ENCODE measurements at regions not wholly inside any gene's neighbourhood (a gene's known extent, or its start where the extent isn't known, plus 50 kb on each side); places are given as distances from the start of the nearest gene placed in this dataset.
A peak's percentile ranks its signal among the peaks of the same experiment; 100 is the strongest.
"Not testable (repeated sequence)": the region's sequence is repeated elsewhere in the genome, so short reads cannot be mapped to it uniquely, and the experiment has no call there.

GRCh38 chr1:120465900-120466299 lies 51.1 kb downstream of the NBPF8 start:
- not testable (repeated sequence) for H3K27me3 Mint-ChIP-seq; H3K4me3 Mint-ChIP-seq; H3K9me3 Mint-ChIP-seq; H3K36me3 Mint-ChIP-seq (ENCODE audit: low read depth); H3K4me1 Mint-ChIP-seq (ENCODE audit: low read depth); DNase-seq
- peak overlapping the region; percentile 14 for H3K27ac Mint-ChIP-seq

GRCh38 chr1:120477663-120478062 lies 62.8 kb downstream of the NBPF8 start:
- not testable (repeated sequence) for H3K4me1 Mint-ChIP-seq (ENCODE audit: low read depth); H3K4me3 Mint-ChIP-seq; H3K27me3 Mint-ChIP-seq; H3K27ac Mint-ChIP-seq; DNase-seq; H3K9me3 Mint-ChIP-seq
- H3K36me3 Mint-ChIP-seq (ENCODE audit: low read depth) = peaks cover 18% of the 10 kb centered on the region

- not testable (repeated sequence) for DNase-seq; H3K4me3 Mint-ChIP-seq; H3K27ac Mint-ChIP-seq; H3K9me3 Mint-ChIP-seq; H3K4me1 Mint-ChIP-seq (ENCODE audit: low read depth); H3K27me3 Mint-ChIP-seq
- H3K36me3 Mint-ChIP-seq (ENCODE audit: low read depth) = peaks cover 21% of the 10 kb centered on the region
Measured at GRCh38 chr1:120478400-120478799, 63.6 kb downstream of the NBPF8 start.

GRCh38 chr1:120487542-120487941 lies 72.7 kb downstream of the NBPF8 start:
- H3K36me3 Mint-ChIP-seq (ENCODE audit: low read depth) = peaks cover 31% of the 10 kb centered on the region
- H3K27ac Mint-ChIP-seq; H3K4me3 Mint-ChIP-seq; H3K27me3 Mint-ChIP-seq; H3K9me3 Mint-ChIP-seq; H3K4me1 Mint-ChIP-seq (ENCODE audit: low read depth); DNase-seq: not testable (repeated sequence)

- not testable (repeated sequence) for H3K27me3 Mint-ChIP-seq; H3K4me1 Mint-ChIP-seq (ENCODE audit: low read depth); H3K4me3 Mint-ChIP-seq; DNase-seq; H3K27ac Mint-ChIP-seq; H3K9me3 Mint-ChIP-seq
- peaks cover 29% of the 10 kb centered on the region for H3K36me3 Mint-ChIP-seq (ENCODE audit: low read depth)
Measured at GRCh38 chr1:120489217-120489616, 74.4 kb downstream of the NBPF8 start.

GRCh38 chr1:120497145-120497544 lies 82.3 kb downstream of the NBPF8 start:
- not testable (repeated sequence) for H3K27me3 Mint-ChIP-seq, H3K9me3 Mint-ChIP-seq

GRCh38 chr1:120503284-120503683 lies 88.4 kb downstream of the NBPF8 start:
- H3K27me3 Mint-ChIP-seq; H3K27ac Mint-ChIP-seq; H3K9me3 Mint-ChIP-seq; H3K36me3 Mint-ChIP-seq (ENCODE audit: low read depth); H3K4me3 Mint-ChIP-seq; H3K4me1 Mint-ChIP-seq (ENCODE audit: low read depth); DNase-seq: not testable (repeated sequence)

More at GRCh38 chr1:120497145-120497544, 82.3 kb downstream of the NBPF8 start:
- not testable (repeated sequence) for H3K4me3 Mint-ChIP-seq; H3K4me1 Mint-ChIP-seq (ENCODE audit: low read depth); H3K27ac Mint-ChIP-seq; DNase-seq
- peaks cover 12% of the 10 kb centered on the region for H3K36me3 Mint-ChIP-seq (ENCODE audit: low read depth)

- not testable (repeated sequence) for H3K4me1 Mint-ChIP-seq (ENCODE audit: low read depth); H3K4me3 Mint-ChIP-seq; H3K27me3 Mint-ChIP-seq; H3K36me3 Mint-ChIP-seq (ENCODE audit: low read depth); H3K27ac Mint-ChIP-seq; DNase-seq; H3K9me3 Mint-ChIP-seq
Measured at GRCh38 chr1:120506352-120506751, 91.5 kb downstream of the NBPF8 start.

GRCh38 chr1:120508351-120508750 lies 93.5 kb downstream of the NBPF8 start:
- not testable (repeated sequence) for H3K27ac Mint-ChIP-seq; DNase-seq; H3K27me3 Mint-ChIP-seq; H3K4me3 Mint-ChIP-seq; H3K4me1 Mint-ChIP-seq (ENCODE audit: low read depth); H3K9me3 Mint-ChIP-seq
- peaks cover 14% of the 10 kb centered on the region for H3K36me3 Mint-ChIP-seq (ENCODE audit: low read depth)

- not testable (repeated sequence) for H3K4me3 Mint-ChIP-seq; H3K9me3 Mint-ChIP-seq; H3K27ac Mint-ChIP-seq; H3K4me1 Mint-ChIP-seq (ENCODE audit: low read depth); H3K27me3 Mint-ChIP-seq; DNase-seq
- peaks cover 14% of the 10 kb centered on the region for H3K36me3 Mint-ChIP-seq (ENCODE audit: low read depth)
Measured at GRCh38 chr1:120509258-120509657, 94.4 kb downstream of the NBPF8 start.

GRCh38 chr1:120513099-120513498 lies 98.3 kb downstream of the NBPF8 start:
- not testable (repeated sequence) for H3K27me3 Mint-ChIP-seq; DNase-seq; H3K4me1 Mint-ChIP-seq (ENCODE audit: low read depth); H3K27ac Mint-ChIP-seq; H3K4me3 Mint-ChIP-seq; H3K9me3 Mint-ChIP-seq
- H3K36me3 Mint-ChIP-seq (ENCODE audit: low read depth) = peaks cover 18% of the 10 kb centered on the region

- H3K36me3 Mint-ChIP-seq (ENCODE audit: low read depth) = peaks cover 18% of the 10 kb centered on the region
- H3K27me3 Mint-ChIP-seq; H3K4me3 Mint-ChIP-seq; DNase-seq; H3K27ac Mint-ChIP-seq; H3K9me3 Mint-ChIP-seq; H3K4me1 Mint-ChIP-seq (ENCODE audit: low read depth): not testable (repeated sequence)
Measured at GRCh38 chr1:120513531-120513930, 98.7 kb downstream of the NBPF8 start.

- not testable (repeated sequence) for H3K9me3 Mint-ChIP-seq; DNase-seq; H3K27me3 Mint-ChIP-seq; H3K27ac Mint-ChIP-seq; H3K36me3 Mint-ChIP-seq (ENCODE audit: low read depth); H3K4me3 Mint-ChIP-seq; H3K4me1 Mint-ChIP-seq (ENCODE audit: low read depth)
Measured at GRCh38 chr1:120519196-120519595, 104.4 kb downstream of the NBPF8 start.

GRCh38 chr1:120524416-120524815 lies 109.6 kb downstream of the NBPF8 start:
- not testable (repeated sequence) for H3K9me3 Mint-ChIP-seq; H3K27ac Mint-ChIP-seq; DNase-seq; H3K27me3 Mint-ChIP-seq; H3K36me3 Mint-ChIP-seq (ENCODE audit: low read depth); H3K4me3 Mint-ChIP-seq; H3K4me1 Mint-ChIP-seq (ENCODE audit: low read depth)

GRCh38 chr1:120525386-120525785 lies 110.6 kb downstream of the NBPF8 start:
- not testable (repeated sequence) for DNase-seq; H3K27ac Mint-ChIP-seq; H3K9me3 Mint-ChIP-seq; H3K27me3 Mint-ChIP-seq; H3K36me3 Mint-ChIP-seq (ENCODE audit: low read depth); H3K4me1 Mint-ChIP-seq (ENCODE audit: low read depth); H3K4me3 Mint-ChIP-seq

- H3K4me1 Mint-ChIP-seq (ENCODE audit: low read depth) = peaks cover 16% of the 10 kb centered on the region
- not testable (repeated sequence) for H3K4me3 Mint-ChIP-seq; H3K9me3 Mint-ChIP-seq; H3K27ac Mint-ChIP-seq; H3K36me3 Mint-ChIP-seq (ENCODE audit: low read depth); H3K27me3 Mint-ChIP-seq
- peak; percentile 41 for DNase-seq
Measured at GRCh38 chr1:120529475-120530089, 114.7 kb downstream of the NBPF8 start.
